Suppressor macrophage (primary cell): ENCODE measurements at regions not wholly inside any gene's neighbourhood (a gene's known extent, or its start where the extent isn't known, plus 50 kb on each side); places are given as distances from the start of the nearest gene placed in this dataset.

Source experiments
- DNase-seq, 4 experiments: peaks; one replicate each; pipeline ENCODE4 v3.0.0-alpha.2; 2020 to 2022

DNA sequence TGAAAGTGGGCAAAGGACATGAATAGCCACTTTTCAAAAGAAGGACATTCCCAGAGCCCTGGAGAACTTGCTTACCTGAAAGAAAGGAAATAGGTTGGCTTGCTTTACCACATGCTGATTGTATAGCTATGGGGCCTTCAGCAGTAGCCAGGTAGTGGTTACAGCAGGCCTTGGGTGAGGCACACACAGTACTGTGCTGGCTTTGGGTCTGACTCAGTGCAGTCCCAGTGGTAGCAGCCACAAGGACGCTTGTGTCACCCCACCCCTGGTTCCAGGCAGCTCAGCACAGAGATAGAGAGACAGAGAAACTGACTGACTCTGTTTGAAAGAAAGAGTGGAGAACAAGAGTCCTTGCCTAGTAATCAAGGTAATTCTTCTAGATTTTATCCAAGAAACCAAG, 201.0 kb upstream of the EYS start:
- no peak for DNase-seq

- no peak for DNase-seq
These were observed 197.0 kb upstream of the EYS start for GRCh38 chr6:65903992-65904391.

DNA sequence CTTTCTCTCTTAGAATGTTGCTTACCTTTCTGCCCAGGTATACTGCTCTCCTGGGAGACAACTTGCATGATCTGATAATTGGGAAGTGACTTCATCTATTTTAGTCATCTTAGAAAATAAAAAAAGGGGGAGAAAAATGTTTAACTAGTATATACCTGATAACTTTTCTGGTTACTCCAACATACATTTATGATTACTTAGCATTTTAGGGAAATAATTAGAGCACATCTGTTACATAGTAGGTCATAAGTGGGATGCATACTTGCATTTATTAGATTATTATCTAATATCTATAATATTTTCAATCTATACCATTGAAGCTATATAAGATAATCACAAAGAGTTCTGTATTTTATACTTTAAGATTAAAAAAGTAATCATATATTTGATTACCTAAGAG, 193.9 kb upstream of the EYS start:
- no peak for DNase-seq

DNA sequence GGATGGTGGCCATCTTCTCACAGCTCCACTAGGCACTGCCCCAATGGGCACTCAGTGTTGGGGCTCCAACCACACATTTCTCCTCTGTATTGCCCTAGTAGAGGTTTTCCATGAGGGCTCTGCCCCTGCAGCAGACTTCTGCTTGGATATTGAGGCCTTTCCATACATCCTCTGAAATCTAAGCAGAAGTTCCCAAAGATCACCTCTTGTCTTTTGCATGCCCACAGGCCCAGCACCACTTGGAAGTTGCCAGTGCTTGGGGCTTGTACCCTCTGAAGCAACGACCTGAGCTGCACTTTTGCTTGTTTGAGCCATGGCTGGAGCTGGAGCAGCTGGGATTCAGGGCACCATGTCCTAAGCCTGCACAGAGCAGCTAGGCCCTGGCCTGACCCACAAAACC, 189.1 kb upstream of the EYS start:
- no peak for DNase-seq

DNA sequence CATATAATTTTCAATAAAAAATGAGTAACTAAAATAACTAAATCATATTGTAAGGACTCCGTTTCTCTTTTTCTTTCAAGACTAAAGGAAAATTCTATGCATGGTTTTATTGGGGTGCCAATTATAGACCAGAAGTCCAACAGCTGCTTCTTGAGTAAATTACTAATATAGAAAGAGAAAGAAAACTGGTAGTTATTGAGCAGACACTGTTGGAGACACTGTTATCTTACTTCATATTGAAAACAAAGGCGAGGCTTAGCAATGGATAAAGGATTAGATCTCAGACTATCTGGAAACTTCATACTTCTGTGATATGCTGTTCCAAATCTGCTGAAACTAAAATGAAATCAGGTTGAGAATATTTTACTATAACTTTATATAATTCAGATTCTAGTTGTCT, 169.6 kb upstream of the EYS start:
- DNase-seq = no peak

DNA sequence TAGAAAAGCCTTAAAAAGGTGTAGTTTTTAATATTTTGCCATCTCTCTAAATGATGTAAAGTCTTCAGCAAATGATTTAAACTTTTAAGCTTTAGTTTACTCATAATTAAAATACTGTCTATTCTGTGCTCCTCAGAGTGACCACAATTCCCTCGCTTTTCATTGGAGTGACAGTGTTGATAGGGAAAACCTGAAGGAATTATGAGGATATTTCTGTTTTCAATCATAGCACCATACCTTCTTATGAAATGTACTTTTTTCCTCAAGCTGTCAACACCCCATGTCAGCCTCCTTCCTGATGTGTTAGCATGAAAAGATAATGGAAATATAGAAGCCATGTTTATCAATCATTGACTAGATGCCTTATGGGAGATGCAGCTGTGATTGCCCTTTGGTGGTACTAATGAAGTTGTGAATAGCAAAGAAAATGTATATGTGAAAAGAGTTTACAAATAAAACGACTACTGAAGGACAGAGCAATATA, 145.4 kb upstream of the EYS start:
- DNase-seq = no peak

GRCh38 chr6:65830151-65830550, 123.1 kb upstream of the EYS start:
- DNase-seq = no peak

GRCh38 chr6:65819152-65819551, 112.1 kb upstream of the EYS start:
- no peak for DNase-seq

GRCh38 chr6:65818576-65818975, 111.5 kb upstream of the EYS start:
- no peak for DNase-seq

GRCh38 chr6:65816991-65817390, 110.0 kb upstream of the EYS start:
- DNase-seq = no peak

DNA sequence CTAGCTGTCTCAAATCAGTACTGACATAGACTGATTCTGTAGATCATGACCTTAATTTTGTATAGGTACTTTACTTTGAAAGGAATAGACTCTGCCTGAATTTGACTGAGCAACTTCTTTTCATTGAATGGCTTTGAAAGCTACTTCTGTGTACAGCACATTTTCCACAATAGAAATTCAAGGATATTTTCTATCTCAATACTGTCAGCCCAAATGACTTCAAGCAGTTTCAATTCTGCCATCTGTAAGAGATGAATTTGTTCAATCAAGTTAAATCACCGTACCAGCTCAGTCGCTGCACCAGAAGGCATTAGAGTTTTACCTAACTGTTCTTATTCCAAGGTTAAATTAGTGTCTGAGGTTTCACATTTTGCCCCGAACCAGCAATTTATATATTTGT, 107.0 kb upstream of the EYS start:
- no peak for DNase-seq

DNA sequence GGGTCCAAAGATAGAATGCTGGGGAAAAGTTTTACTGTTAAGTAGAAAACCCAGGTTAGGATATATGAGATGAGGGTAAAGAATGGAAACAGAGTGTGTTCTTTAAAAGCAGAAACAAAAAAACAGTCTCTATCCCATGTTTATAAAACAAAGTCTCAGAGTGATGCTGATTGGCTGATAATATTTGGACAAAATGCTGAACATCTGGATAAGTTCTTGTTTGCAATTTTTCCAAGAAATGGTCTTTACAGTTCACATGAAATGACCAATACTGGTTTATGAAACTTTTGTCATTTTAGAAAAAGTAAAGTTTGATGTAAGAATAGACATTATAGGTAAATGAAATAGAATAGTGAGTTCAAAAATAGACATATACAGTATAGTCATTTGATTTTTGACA, 96.2 kb upstream of the EYS start:
- no peak for DNase-seq

DNA sequence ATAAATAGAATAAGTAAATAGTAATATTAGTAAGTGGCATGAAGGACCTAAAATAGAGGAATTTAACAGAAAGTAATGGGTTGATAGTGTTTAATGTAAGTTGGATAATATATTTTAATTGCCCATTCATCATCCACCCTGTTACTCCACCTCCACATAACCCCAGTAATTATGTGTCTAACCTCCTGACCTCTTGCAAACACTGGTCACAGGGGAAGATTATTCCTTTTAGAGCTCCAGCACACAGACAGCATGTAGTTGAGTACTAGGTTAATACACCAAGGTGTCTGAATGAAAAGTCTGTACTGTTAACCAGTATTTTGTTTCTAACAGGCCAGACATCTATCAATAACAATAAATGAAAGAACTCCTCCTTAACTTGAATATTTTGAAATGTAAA, 92.4 kb upstream of the EYS start:
- no peak for DNase-seq

DNA sequence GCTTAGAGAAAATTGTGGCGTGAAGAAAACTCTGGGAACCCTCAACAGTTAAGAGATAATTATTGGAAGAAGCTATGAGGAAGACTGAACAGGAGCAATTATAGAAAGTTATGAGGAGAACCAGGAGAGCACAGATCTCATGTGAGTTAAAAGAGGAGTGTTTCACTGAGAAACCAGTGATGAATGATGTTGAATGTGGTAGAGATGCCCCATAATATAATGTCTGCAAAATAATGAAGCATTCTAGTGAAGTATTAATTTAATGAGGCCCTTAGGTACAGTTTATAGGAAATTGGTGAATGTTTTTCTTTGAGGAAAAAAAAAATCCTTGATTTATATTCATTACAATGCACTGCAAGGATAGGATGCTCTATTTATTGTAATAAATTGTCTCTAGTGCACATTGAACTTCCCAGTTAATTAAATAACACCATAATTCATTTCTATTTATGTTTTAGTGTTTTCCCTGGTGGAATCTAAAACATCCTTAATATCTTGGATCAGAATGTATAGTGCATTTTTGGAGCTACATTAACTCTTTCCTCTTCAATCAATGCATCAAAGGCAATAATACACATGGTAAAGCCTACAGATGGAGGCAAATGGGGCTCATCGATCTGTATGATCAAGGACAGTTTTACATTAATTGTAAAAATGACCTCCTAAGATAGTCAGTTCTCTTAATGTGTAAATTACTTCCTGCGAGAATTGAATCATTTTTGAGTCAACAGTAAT, 91.4 kb upstream of the EYS start:
- no peak for DNase-seq

- DNase-seq = no peak
These were observed 83.6 kb upstream of the EYS start for GRCh38 chr6:65790666-65791065.

DNA sequence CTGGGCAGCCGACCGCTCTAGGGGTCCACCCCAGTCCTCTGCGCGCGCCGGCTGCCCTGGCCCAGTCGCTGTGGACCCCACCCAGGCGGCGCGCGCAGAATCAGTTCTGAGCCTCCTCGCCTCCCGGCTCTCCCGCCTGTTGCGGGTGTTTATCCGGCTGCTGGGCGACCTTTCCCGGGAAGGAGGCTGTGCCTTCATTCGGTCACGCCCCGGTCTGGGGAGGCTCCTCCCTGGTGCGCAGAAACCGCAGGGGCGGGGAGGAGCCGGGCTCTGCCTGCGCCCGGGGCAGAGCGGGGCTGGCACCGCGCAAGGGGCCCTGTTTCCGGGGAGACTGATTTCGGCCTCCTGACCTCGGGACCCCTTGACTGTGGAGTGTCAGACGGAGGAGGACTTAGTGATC, 80.8 kb upstream of the EYS start:
- DNase-seq = no peak

- no peak for DNase-seq
These were observed 79.8 kb upstream of the EYS start for GRCh38 chr6:65786815-65787214.

GRCh38 chr6:65780691-65781090, 73.7 kb upstream of the EYS start:
- DNase-seq = no peak

GRCh38 chr6:65776332-65776731, 69.3 kb upstream of the EYS start:
- no peak for DNase-seq

GRCh38 chr6:65771946-65772345, 64.9 kb upstream of the EYS start:
- no peak for DNase-seq

DNA sequence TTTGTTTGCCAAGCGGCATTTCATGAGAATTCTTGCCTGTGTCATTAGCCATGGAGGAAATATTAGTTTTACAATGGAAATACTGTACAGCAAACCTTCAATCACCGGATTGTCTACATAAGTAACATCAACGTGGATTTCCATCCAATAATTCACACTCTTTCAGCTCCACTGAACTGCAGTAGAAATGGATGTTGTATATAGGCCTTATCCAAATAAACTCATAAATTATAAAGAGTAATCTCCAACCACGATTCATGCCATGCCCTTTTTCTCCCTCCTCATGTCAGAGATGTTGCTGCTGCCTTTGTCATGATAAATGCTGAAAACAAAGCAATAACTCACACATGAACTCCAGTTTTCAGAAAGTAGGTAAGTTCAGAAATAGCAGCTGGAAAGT, 54.9 kb upstream of the EYS start:
- no peak for DNase-seq

- DNase-seq = no peak
These were observed 53.3 kb upstream of the EYS start for GRCh38 chr6:65760285-65760684.
